Stimulated activated CD8-positive, alpha-beta memory T cell treated with anti-CD3 and anti-CD28 coated beads, Interleukin-4, amount 100 ng/mL, for 4 hours (primary cell): ENCODE measurements at regions not wholly inside any gene's neighbourhood (a gene's known extent, or its start where the extent isn't known, plus 50 kb on each side); places are given as distances from the start of the nearest gene placed in this dataset.

Source experiments
- DNase-seq, 2 donors: peaks; one replicate each; pipeline ENCODE4 v3.0.0-alpha.2; 2020; ENCODE audit warnings: low read depth in 2 of 2, low spot score in 1 of 2

DNA sequence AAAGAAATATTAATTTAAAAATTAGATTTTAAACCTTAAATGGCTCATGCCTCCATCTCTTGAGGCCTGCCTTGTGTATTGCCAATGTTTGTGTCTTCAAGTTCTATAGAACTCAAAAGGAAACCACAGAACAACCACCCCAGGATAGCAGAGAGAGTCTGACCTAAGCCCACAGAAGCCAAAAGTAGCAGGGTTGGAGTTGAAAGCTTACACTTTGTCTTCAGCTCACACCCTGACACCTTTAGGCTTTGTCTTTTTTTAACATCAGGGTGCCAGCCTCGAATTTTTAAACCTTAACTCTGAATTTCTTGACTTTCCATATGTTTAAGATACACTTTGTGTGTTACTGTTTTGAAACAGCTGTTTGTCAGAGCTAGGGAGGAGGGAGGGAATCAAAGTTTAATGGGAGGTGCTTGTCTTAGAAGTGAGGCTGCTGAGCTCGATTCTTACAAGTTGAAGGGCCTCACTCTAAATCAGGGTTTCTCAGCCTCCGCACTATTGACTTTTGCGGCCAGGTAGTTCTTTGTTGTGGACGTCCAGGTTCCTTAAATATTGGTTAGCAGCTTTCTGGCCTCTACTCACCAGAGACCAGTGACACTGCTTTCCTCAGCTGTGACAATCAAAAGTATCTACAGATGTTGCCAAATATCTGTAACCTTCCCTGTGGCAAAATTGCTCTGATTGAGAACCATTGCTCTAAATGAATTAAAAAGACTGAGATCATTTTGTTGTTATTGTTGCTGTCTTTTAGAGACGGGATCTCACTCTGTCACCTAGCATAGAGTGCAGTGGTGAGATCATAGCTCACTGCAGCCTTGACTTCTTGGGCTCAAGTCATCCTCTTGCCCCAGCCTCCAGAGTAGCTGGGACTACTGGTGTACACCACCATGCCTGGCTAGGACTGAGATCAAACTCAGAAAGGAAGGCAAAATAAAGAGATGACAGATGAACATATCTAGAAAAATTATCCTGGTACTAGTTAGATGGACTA is 139.2 kb upstream of the EOMES start:
- no peak for DNase-seq

DNA sequence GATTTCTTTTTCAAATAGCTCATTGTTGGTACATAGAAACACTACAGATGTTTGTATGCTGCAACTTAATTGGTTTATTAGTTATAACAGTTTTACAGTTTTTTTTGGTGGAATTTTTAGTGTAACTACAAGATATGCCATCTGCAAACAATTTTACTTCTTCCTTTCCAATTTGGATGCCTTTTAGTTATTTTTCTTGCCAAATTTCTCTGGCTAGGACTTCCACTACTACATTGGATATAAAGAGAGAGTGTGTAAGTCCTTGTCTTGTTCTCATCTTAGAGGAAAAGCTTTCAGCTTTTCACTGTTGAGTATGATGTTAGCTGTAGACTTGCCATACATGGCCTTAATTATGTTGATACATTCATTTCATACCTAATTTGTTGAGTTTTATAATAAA is 143.6 kb upstream of the EOMES start:
- no peak for DNase-seq

DNA sequence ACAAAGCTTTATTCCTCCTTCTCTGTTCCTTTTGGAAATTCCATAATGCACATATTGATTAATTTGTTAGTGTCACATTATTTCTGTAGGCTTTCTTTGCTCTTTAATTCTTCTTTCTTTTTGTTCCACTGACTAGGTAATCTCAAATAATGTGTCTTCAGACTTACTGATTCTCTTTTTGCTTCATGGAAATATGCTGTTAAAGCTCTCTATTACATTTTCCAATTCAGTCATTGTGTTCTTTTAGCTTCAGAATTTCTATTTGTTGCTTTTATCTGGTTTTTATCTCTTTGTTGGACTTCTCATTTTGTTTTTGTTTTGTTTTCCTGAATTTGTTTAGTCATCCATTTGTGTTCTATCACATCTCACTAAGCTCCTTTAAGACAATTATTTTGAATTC is 147.0 kb upstream of the EOMES start:
- no peak for DNase-seq

DNA sequence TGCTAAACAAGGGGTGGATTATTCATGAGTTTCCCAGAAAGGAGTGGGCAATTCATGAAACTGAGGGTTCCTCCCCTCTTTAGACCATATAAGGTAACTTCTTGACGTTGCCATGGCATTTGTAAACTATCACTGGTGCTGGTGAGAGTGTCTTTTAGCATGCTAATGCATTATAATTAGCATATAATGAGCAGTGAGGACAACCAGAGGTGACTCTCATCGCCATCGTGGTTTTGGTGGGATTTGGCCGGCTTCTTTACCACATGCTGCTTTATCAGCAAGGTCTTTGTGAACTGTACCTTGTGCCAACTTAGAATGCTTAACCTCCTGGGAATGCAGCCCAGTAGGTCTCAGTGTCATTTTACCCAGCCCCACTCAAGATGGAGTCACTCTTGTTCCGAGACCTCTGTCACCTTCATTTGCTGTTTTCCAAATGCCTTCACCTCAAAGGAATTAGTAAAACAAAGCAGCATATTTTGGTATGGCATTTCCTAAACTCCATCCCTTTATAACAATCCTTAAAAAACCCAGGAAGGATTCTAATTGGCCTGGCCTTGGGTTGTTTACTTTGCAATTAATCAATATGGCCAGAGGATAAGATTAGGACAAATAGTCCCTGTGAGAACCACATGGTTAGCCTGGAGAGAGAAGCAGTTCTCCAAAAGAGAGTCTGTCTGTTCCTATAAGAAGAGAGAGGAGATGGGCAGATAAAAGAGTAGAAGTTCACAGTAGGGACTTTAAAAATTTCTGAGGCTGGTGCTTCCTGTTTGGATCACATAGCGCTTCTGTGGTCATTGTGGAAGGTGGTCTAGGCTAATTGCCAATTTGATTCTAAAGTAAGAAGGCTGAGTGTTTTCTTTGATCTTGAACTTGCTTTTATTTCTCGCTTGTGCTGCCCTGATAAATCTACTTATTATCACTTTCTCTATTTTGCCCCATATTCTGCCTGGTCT is 155.2 kb upstream of the EOMES start:
- DNase-seq: no peak

DNA sequence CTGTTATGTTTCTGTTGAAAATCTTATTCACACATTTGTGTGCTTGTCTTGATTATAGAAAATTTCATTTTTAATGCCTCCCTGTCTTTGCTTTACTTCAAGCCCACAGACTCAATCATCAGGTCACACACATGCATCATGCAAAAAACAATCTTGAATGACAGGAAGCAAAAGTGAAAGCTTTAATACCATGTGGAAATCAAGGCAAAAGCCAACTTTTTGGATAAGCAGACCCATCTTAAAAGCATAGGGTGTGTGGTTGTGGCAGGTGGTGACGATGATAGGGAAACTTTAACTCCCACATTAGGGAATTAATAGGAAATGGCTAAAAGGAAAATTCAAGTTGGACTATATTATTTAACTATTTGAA is 155.9 kb upstream of the EOMES start:
- DNase-seq: no peak

GRCh38 chr3:27880969-27881892 is 159.1 kb upstream of the EOMES start:
- DNase-seq: peak; percentile 25 to 26

GRCh38 chr3:27883266-27883665 is 161.1 kb upstream of the EOMES start:
- DNase-seq: no peak

GRCh38 chr3:27885641-27886040 is 163.5 kb upstream of the EOMES start:
- no peak for DNase-seq

DNA sequence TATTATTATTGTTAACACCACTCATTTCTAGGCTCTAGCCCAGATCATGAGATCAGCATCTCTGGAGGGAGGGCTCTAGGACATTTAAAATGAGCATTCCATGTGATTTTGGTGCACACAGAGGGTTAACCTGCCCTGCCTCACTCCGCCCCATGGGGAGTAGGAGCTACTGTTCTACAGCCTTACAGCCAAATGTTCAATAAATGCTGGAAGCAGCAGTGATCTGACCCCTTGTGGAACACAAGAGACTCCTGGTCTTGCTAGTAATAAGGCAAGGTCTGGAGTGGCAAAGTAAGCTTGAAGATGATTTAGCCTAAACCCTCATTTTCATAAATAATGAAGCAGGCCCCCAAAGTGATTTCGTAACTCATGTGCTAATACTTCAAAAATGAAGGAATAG is 166.4 kb upstream of the EOMES start:
- no peak for DNase-seq

- DNase-seq: no peak
Observed at GRCh38 chr3:27889745-27890144, 167.6 kb upstream of the EOMES start.

- DNase-seq: peak in 1 of 2 donors; percentile 40
Observed at GRCh38 chr3:27900316-27900715, 178.2 kb upstream of the EOMES start.

- DNase-seq: no peak
Observed at GRCh38 chr3:27903446-27903845, 181.3 kb upstream of the EOMES start.

DNA sequence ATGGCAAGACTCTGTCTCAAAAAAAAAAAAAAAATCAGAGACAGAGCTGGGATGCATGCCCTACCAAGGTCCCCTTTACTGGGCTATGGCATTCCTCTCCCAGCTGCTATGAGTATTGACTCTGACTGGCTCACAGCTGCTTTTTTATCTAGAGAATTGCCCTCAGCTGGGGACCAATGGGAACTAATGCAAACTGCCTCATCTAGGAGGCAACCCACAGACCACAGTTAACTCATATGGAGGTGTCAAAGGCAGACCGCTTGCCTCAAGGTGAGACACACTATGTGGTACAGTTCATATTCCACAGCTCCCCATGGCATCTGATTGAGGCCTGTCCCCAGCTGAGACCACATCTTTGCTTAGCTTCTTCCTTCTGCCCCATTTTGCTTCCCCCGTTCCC is 183.5 kb upstream of the EOMES start:
- DNase-seq: peak in 1 of 2 donors; percentile 27

- DNase-seq: no peak
Observed at GRCh38 chr3:27907148-27907547, 185.0 kb upstream of the EOMES start.

DNA sequence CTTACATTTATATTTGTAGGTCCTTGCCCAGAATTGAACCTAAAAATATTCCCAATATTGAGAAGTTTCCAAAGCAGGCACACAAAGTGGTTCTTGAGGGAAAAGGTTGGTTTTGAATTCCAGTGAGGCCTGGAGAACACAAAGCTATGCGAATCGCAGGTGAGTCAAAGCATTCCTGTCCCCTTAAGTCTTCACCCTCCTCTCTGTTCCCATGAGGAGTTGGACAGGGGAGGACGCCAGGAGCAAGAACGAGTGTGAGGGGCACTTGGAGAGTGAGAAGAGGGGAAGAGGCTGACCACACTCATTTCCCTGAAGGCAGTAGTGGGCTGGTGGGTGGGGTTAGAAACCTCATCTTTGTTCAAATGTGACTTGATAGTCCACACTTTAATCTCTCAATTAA is 185.8 kb upstream of the EOMES start:
- DNase-seq: no peak

DNA sequence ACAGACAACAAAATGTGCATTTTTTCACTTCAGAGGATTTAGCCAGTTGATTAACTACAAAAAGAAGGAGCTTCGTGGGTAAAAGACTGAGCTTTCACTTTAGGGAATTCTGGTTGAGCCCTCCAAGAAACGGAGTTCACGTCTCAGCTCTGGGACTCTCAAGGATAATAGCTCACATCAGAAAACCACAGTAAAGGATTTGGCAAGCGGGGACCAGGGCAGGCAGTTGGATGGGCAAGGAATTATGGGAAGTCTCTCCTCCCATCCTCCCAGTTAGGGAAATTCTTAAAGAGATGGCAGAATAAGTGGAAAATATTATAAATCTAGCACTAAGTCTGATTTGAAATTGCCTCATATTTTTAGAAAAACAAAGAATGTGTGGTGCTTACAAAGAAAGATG is 188.3 kb upstream of the EOMES start:
- DNase-seq: no peak

DNA sequence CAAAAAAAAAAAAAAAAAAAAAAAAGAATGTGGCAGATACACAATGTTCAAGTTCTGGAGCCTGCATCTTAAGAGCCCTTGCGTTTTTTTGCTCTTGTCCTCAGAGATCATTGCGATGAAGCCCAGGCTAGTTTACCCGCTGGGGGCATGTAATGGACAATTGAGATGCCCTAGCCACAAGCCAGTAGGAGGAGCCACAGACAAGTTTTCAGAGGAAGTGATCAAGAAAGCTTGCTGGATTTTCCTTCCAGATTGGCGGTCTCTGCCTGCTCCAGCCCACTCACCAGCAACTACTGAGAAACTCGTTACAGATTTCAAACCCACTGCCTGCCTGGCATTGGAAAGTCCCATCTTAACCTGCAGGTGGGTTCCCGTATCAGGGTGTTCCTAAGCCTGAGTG is 192.1 kb upstream of the EOMES start:
- no peak for DNase-seq

DNA sequence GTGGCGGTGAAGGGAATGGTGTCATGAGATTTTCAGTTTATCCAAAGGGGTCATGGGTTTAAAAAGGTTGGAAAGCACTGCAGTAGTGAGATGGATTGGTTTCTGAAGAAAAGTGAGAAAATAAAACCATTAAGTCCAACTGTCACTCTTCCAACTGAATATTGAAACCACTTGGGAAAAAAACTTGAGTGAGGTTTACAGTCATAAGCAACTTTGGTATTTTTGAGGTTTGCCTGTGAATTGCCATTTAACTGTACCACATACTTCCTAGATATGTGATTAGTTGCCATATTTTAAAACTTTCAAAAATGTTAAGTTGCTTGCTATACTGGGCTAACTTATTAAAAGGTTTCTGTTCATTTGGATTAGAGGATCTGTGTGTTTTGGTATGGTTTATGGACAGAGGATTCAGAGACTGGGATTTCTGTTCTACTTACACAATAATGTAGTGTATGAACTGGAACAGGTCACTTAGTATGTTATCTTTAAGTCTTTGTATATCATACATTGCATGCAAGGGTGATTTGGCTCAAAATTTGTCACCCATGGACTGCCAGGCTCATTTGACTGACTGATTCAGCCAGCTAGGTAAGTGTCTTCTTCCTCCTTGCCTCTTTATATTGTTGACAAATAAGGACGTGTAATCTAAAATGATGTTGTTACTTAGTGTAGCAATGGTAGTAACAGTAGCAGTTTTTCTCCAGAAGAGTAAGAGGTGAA is 201.4 kb upstream of the EOMES start:
- DNase-seq: no peak

DNA sequence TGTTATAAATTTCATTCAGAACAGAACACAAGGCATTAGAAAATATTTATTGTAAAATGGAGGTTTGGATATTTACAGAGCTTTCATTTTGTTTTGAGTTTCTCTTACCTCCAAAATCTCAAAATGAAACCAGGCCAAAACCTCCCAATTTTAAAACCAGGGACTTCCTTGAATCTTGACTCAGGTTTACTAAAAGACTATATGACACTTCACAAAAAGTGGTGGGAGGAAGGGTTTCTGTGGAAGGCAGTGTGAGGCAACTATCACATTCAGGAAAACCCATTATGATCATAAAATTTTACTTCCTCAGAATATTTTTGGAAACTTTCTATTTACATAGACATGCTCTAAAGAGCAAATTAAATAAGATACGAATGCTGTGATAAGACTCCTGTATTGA is 205.8 kb upstream of the EOMES start:
- no peak for DNase-seq

- no peak for DNase-seq
Observed at GRCh38 chr3:27930052-27930602, 208.0 kb upstream of the EOMES start.
